Neural progenitor cell (in vitro differentiated cells): ENCODE measurements at regions not wholly inside any gene's neighbourhood (a gene's known extent, or its start where the extent isn't known, plus 50 kb on each side); places are given as distances from the start of the nearest gene placed in this dataset.

ENCODE experiments used
- EZH2 ChIP-seq: fragments of 200-600 bp; sonication (generic); IDR thresholded peaks from 2 replicates; pipeline ENCODE4 v1.6.1; 2017; ENCODE audit warnings: antibody characterized with exemption, mild to moderate bottlenecking, moderate library complexity
- EZH2phosphoT487 ChIP-seq: fragments of 200-600 bp; sonication (generic); IDR thresholded peaks from 2 replicates; pipeline ENCODE4 v1.6.1; 2017; ENCODE audit warnings: antibody characterized with exemption
- TF ChIP-seq, protein P1 (sequence below): fragments of 200-600 bp; sonication (generic); IDR thresholded peaks from 2 replicates; pipeline ENCODE4 v1.5.1; 2017; ENCODE audit warnings: antibody characterized with exemption, mild to moderate bottlenecking

DNA sequence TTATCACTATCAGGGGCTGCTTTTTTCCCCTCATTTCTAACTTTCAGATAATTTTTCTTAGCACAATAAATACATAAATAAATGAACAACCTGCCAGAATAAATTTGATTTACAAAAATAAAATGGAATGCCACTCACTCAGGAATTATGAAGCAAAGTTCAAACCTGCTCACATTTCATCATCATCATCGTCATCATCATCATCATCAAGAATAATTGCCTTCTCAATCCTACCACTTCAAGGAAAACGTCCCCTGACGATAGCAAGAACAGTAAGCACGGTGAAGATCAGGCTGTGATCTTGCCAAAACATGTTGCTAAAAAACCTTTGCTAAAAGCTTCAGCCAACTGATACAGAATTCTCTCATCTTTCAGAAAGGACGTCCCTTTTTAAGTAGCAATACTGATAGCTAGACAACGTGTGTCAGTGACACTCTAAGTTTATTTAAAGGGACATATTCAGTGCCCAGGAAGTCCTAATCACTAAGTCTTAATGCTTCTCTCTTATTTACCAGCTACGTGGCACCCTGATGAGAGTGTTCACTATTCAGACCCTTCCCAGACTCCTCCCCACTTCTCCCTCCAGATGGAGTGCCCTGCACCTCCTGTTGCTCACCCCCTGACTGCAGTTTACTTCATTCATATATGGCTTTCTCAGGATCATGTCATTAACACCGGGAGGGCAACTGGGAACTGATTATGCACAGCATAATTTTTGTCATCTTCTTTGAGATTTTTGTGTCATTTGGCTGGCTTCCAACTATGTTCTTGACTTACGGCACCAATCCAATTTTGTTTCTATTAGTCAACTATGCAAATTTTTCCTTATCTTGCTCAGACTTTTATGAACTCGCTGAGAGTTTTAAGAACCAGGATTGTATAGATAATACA is 200.1 kb upstream of the GUCY1A2 start:
- TF ChIP-seq EZH2 (no peak), EZH2phosphoT487 (no peak)
- TF ChIP-seq, protein P1, sequence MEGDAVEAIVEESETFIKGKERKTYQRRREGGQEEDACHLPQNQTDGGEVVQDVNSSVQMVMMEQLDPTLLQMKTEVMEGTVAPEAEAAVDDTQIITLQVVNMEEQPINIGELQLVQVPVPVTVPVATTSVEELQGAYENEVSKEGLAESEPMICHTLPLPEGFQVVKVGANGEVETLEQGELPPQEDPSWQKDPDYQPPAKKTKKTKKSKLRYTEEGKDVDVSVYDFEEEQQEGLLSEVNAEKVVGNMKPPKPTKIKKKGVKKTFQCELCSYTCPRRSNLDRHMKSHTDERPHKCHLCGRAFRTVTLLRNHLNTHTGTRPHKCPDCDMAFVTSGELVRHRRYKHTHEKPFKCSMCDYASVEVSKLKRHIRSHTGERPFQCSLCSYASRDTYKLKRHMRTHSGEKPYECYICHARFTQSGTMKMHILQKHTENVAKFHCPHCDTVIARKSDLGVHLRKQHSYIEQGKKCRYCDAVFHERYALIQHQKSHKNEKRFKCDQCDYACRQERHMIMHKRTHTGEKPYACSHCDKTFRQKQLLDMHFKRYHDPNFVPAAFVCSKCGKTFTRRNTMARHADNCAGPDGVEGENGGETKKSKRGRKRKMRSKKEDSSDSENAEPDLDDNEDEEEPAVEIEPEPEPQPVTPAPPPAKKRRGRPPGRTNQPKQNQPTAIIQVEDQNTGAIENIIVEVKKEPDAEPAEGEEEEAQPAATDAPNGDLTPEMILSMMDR: no peak
